ENCODE measurements at regions not wholly inside any gene's neighbourhood (a gene's known extent, or its start where the extent isn't known, plus 50 kb on each side); places are given as distances from the start of the nearest gene placed in this dataset.

- TF ChIP-seq ZFX (IDR thresholded peaks at IDR 0.05; ENCODE audit: borderline replicate concordance) = no peak
- TF ChIP-seq CTCF (IDR thresholded peaks at IDR 0.05) = no peak
- H3K27ac ChIP-seq = no peak overlapping the region
Measured at GRCh38 chr3:19063936-19064335, 84.4 kb upstream of the KCNH8 start.

- H3K27ac ChIP-seq = no peak overlapping the region
- TF ChIP-seq CTCF (IDR thresholded peaks at IDR 0.05) (no peak), ZFX (IDR thresholded peaks at IDR 0.05; ENCODE audit: borderline replicate concordance) (no peak)
Measured at GRCh38 chr3:19060404-19060803, 87.9 kb upstream of the KCNH8 start.

- TF ChIP-seq CTCF (IDR thresholded peaks at IDR 0.05) (no peak), ZFX (IDR thresholded peaks at IDR 0.05; ENCODE audit: borderline replicate concordance) (no peak)
- H3K27ac ChIP-seq = no peak overlapping the region
Measured at GRCh38 chr3:19052874-19053273, 95.4 kb upstream of the KCNH8 start.

DNA sequence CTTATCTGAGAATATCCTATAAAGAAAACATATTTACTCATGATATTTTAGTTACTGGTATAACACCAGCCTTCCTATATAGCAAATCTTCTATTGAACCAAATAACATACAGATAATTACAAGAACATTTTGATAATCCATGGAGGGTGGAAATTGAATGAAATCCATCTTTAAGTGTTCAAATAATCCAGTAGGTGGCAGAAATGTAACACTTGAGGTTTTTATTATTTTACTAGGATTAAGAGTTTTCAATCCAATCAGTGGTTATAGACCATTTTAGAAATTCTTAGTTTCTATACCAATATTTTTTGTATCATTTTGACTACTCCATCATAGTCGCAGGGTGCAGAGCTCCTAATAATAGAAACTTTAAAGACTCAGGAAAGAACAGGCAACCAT is 101.9 kb upstream of the KCNH8 start:
- TF ChIP-seq CTCF (IDR thresholded peaks at IDR 0.05) (peak; percentile 51), ZFX (IDR thresholded peaks at IDR 0.05; ENCODE audit: borderline replicate concordance) (no peak)
- H3K27ac ChIP-seq = no peak overlapping the region

GRCh38 chr3:19030522-19030839 is 117.8 kb upstream of the KCNH8 start:
- no peak for TF ChIP-seq ZFX (IDR thresholded peaks at IDR 0.05; ENCODE audit: borderline replicate concordance)
- no peak for TF ChIP-seq CTCF (IDR thresholded peaks at IDR 0.05)
- H3K27ac ChIP-seq = no peak overlapping the region

- TF ChIP-seq ZFX (IDR thresholded peaks at IDR 0.05; ENCODE audit: borderline replicate concordance) = no peak
- TF ChIP-seq CTCF (IDR thresholded peaks at IDR 0.05) = no peak
- no peak overlapping the region for H3K27ac ChIP-seq
Measured at GRCh38 chr3:19029837-19030521, 118.3 kb upstream of the KCNH8 start.

- H3K27ac ChIP-seq = no peak overlapping the region
- TF ChIP-seq CTCF (IDR thresholded peaks at IDR 0.05) (no peak), ZFX (IDR thresholded peaks at IDR 0.05; ENCODE audit: borderline replicate concordance) (no peak)
Measured at GRCh38 chr3:19025441-19025840, 122.9 kb upstream of the KCNH8 start.
